Esophagus squamous epithelium (tissue), 5 donors: ENCODE measurements at regions not wholly inside any gene's neighbourhood (a gene's known extent, or its start where the extent isn't known, plus 50 kb on each side); places are given as distances from the start of the nearest gene placed in this dataset.

ENCODE experiments used
- DNase-seq: peaks from one replicate; lab custom pipeline; 2025; lab: John Stamatoyannopoulos, UW
- H3K27ac ChIP-seq, 4 donors: fragments of 200-600 bp; sonication (generic); one replicate each; pipeline ENCODE4 v1.5.1; 2016 to 2019; ENCODE audit warnings: mild to moderate bottlenecking in 1 of 4
- H3K27me3 ChIP-seq, 4 donors: fragments of 200-600 bp; sonication (generic); 1 replicate in 3 of 4; 2 replicates in 1 of 4; pipeline versions ENCODE4 v1.5.1 to v1.6.0; 2017 to 2021; ENCODE audit warnings: antibody characterized with exemption in 1 of 4
- H3K36me3 ChIP-seq, 3 donors: fragments of 200-600 bp; sonication (generic); one replicate each; pipeline ENCODE4 v1.5.1; 2016 to 2019
- H3K4me1 ChIP-seq, 3 donors: fragments of 200-600 bp; sonication (generic); one replicate each; pipeline ENCODE4 v1.5.1; 2017 to 2019
- H3K4me3 ChIP-seq, 4 donors: fragments of 200-600 bp; sonication (generic); 1 replicate in 3 of 4; 2 replicates in 1 of 4; pipeline ENCODE4 v1.5.1; 2016 to 2019; ENCODE audit warnings: mild to moderate bottlenecking in 2 of 4, moderate library complexity in 1 of 4
- H3K9me3 ChIP-seq, 3 donors: fragments of 200-600 bp; sonication (generic); one replicate each; pipeline ENCODE4 v1.5.1; 2016 to 2019
- POLR2A ChIP-seq, 4 donors: fragments of 450-650 bp; IDR thresholded peaks; one replicate each; pipeline ENCODE4 v1.6.1; 2017; ENCODE audit warnings: antibody characterized with exemption in 4 of 4, mild to moderate bottlenecking in 4 of 4, moderate library complexity in 3 of 4
- WGBS, 2 donors: methylation state at CpG; one replicate each; pipeline ENCODE4 v1.1.5; 2018; 5-methylcytosine and 5-hydroxymethylcytosine counted together
- intact Hi-C: fragments of 100-400 bp; cut with DNase I; formaldehyde crosslinking; loops from one replicate; pipeline ENCODE4 v1.15.0; 2022
- TF ChIP-seq, protein P1 (sequence below), 6 experiments: fragments of 450-650 bp in 4 of 6; fragments of 200-600 bp in 2 of 6; sonication (generic) in 2 of 6; IDR thresholded peaks; one replicate each; pipeline ENCODE4 v1.5.1; 2016 to 2019; ENCODE audit warnings: antibody characterized with exemption in 6 of 6, mild to moderate bottlenecking in 4 of 6, moderate library complexity in 4 of 6
- donor health status: DM: yes; HTN: yes; CAD: no.

- Histone ChIP-seq H3K27ac (no peak overlapping the region), H3K9me3 (no peaks in the 10 kb centered on the region), H3K4me3 (no peak overlapping the region), H3K27me3 (no peaks in the 10 kb centered on the region), H3K4me1 (peaks cover 0 to 13% (median 5%) of the 10 kb centered on the region in 3 donors), H3K36me3 (no peaks in the 10 kb centered on the region)
- TF ChIP-seq, protein P1, sequence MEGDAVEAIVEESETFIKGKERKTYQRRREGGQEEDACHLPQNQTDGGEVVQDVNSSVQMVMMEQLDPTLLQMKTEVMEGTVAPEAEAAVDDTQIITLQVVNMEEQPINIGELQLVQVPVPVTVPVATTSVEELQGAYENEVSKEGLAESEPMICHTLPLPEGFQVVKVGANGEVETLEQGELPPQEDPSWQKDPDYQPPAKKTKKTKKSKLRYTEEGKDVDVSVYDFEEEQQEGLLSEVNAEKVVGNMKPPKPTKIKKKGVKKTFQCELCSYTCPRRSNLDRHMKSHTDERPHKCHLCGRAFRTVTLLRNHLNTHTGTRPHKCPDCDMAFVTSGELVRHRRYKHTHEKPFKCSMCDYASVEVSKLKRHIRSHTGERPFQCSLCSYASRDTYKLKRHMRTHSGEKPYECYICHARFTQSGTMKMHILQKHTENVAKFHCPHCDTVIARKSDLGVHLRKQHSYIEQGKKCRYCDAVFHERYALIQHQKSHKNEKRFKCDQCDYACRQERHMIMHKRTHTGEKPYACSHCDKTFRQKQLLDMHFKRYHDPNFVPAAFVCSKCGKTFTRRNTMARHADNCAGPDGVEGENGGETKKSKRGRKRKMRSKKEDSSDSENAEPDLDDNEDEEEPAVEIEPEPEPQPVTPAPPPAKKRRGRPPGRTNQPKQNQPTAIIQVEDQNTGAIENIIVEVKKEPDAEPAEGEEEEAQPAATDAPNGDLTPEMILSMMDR (IDR thresholded peaks at IDR 0.05) = no peak
- no peak for TF ChIP-seq POLR2A (IDR thresholded peaks at IDR 0.05)
- no peak for DNase-seq
- intact Hi-C loops = no loop called here
These were observed 141.9 kb upstream of the RASA1 start for GRCh38 chr5:87125766-87126165.

GRCh38 chr5:87126869-87127268, 140.8 kb upstream of the RASA1 start:
- H3K36me3 ChIP-seq = no peaks in the 10 kb centered on the region
- no peak for DNase-seq
- no peak overlapping the region for H3K4me3 ChIP-seq
- intact Hi-C loops = no loop called here
- no peaks in the 10 kb centered on the region for H3K9me3 ChIP-seq
- H3K27me3 ChIP-seq = no peaks in the 10 kb centered on the region
- H3K27ac ChIP-seq = no peak overlapping the region
- peaks cover 0 to 2% (median 0%) of the 10 kb centered on the region in 3 donors for H3K4me1 ChIP-seq
- TF ChIP-seq, protein P1 (IDR thresholded peaks at IDR 0.05) = no peak
- no peak for TF ChIP-seq POLR2A (IDR thresholded peaks at IDR 0.05)
- 60 to 81% methylated on average over 3 of the region's 3 CpGs for WGBS, 2 donors

DNA sequence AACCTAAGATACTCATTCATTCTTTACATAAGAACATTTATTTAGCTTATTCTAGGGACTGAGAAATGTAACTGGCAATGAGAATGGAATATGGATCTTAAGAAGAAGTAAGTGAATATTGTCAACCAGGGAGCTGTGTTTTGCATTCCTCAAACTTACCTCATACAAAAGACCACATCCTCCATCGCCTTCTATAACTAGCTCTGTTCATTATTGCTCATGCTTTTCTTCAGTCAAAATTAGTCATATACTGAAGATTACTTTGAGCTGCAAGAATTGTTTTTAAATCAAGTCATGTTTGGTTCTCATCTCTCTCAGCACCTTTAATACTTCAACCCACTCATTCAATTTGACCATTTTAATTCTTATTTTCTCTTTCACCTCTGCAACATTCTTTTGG, 140.3 kb upstream of the RASA1 start:
- WGBS, 2 donors = 57 to 59% methylated on average over 1 of the region's 1 CpG
- H3K27ac ChIP-seq = no peak overlapping the region
- H3K4me1 ChIP-seq = no peaks in the 10 kb centered on the region
- H3K36me3 ChIP-seq = no peaks in the 10 kb centered on the region
- intact Hi-C loops = no loop called here
- H3K4me3 ChIP-seq = no peak overlapping the region
- no peak for TF ChIP-seq POLR2A (IDR thresholded peaks at IDR 0.05)
- TF ChIP-seq, protein P1 (IDR thresholded peaks at IDR 0.05) = no peak
- no peak for DNase-seq
- no peaks in the 10 kb centered on the region for H3K27me3 ChIP-seq
- no peaks in the 10 kb centered on the region for H3K9me3 ChIP-seq

DNA sequence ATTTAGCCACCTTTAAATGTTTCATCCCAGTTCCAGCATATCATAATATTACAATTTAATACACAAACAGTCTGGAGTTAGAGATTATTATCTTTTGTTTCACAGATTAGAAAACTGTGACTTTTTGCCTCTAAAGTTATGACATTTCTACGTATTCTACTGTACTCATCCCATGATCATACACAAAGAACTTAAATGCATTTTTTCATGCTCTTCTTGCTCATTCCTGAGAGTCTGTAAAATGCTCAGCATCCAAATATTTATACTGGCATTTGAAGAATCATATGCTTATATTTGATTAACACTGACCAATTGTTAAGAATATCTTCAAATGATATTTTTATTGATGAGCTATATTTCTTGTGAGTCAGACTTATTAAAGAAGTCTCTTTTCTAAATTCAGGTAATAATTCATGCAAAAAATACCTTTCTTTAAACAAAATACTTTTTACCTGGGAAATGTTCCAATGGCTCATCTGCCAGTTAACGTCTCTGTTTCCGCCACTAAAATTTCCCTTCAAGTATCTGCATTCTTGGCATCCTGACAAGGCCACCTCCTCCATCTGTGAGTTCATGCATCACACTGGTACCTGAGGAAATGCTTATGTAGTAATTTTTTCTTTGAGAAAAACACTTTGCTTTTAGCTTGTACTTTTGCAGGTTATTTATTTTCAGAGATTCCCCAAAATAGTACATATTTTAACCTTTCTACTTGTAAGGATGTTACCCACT, 139.6 kb upstream of the RASA1 start:
- intact Hi-C loops = no loop called here
- Histone ChIP-seq H3K27ac (no peak overlapping the region), H3K9me3 (no peaks in the 10 kb centered on the region), H3K4me3 (no peak overlapping the region), H3K27me3 (no peaks in the 10 kb centered on the region), H3K36me3 (no peaks in the 10 kb centered on the region), H3K4me1 (no peaks in the 10 kb centered on the region)
- TF ChIP-seq POLR2A (IDR thresholded peaks at IDR 0.05) = no peak
- TF ChIP-seq, protein P1 (IDR thresholded peaks at IDR 0.05) = no peak
- no peak for DNase-seq
- WGBS, 2 donors = 58 to 60% methylated on average over 3 of the region's 3 CpGs

DNA sequence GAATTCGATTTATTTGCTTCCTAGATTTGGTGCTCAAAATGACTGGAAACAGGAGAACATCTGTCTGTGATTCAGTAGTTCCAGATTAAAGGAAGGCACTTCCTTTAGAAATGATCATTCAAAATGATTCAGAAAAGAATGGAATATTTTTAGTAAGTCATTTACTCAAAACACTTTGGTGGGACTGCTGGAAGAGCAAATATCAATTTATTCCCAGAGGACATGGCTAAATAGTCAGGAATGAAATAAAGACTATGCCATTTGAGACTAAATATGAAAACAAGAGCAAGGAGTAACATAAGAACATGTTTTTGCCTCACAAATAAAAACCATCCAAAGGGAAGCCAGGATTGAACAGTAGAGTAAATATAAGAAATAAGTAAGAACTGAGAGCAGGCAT, 138.6 kb upstream of the RASA1 start:
- TF ChIP-seq, protein P1 (IDR thresholded peaks at IDR 0.05) = no peak
- no peak for TF ChIP-seq POLR2A (IDR thresholded peaks at IDR 0.05)
- DNase-seq = no peak
- Histone ChIP-seq H3K9me3 (no peaks in the 10 kb centered on the region), H3K27me3 (no peaks in the 10 kb centered on the region), H3K4me1 (no peaks in the 10 kb centered on the region), H3K4me3 (no peak overlapping the region), H3K27ac (no peak overlapping the region), H3K36me3 (no peaks in the 10 kb centered on the region)
- intact Hi-C loops = no loop called here
- WGBS, 2 donors = 60 to 73% methylated on average over 1 of the region's 1 CpG
